ENCODE measurements at regions not wholly inside any gene's neighbourhood (a gene's known extent, or its start where the extent isn't known, plus 50 kb on each side); places are given as distances from the start of the nearest gene placed in this dataset.

- no peaks in the 10 kb centered on the region for H3K9me3 ChIP-seq
- DNase-seq (no peak), ATAC-seq (no peak)
- H3K4me1 ChIP-seq = no peaks in the 10 kb centered on the region
- H3K27me3 ChIP-seq = no peaks in the 10 kb centered on the region
- no peak overlapping the region for H3K4me3 ChIP-seq
- H3K36me3 ChIP-seq (replicated peaks in 1 of 2; ENCODE audit: insufficient read depth in 1 of 2, low read depth in 2 of 2) = no peaks in the 10 kb centered on the region
- intact Hi-C loops (cut with DNase I) = no loop called here
- no peak overlapping the region for H3K27ac ChIP-seq
- TF ChIP-seq CTCF (IDR thresholded peaks at IDR 0.05) (no peak), POLR2A (IDR thresholded peaks at IDR 0.05) (no peak)
Measured at GRCh38 chr9:18007621-18008020, 428.8 kb downstream of the SH3GL2 start.

GRCh38 chr9:18009902-18010301 lies 431.0 kb downstream of the SH3GL2 start:
- intact Hi-C loops (cut with DNase I) = no loop called here
- ATAC-seq (no peak), DNase-seq (no peak)
- no peak overlapping the region for H3K4me3 ChIP-seq
- H3K27ac ChIP-seq = no peak overlapping the region
- H3K36me3 ChIP-seq (replicated peaks in 1 of 2; ENCODE audit: insufficient read depth in 1 of 2, low read depth in 2 of 2) = no peaks in the 10 kb centered on the region
- WGBS, 2 donors = 61 to 69% methylated on average over 3 of the region's 3 CpGs
- TF ChIP-seq CTCF (IDR thresholded peaks at IDR 0.05) (no peak), POLR2A (IDR thresholded peaks at IDR 0.05) (no peak)
- H3K4me1 ChIP-seq = no peaks in the 10 kb centered on the region
- no peaks in the 10 kb centered on the region for H3K9me3 ChIP-seq
- no peaks in the 10 kb centered on the region for H3K27me3 ChIP-seq

GRCh38 chr9:18010492-18010891 lies 431.6 kb downstream of the SH3GL2 start:
- WGBS, 2 donors = 73 to 89% methylated on average over 5 of the region's 5 CpGs

GRCh38 chr9:18012170-18012569 lies 433.3 kb downstream of the SH3GL2 start:
- WGBS, 2 donors = 78% methylated on average over 4 of the region's 4 CpGs
- no peaks in the 10 kb centered on the region for H3K9me3 ChIP-seq
- H3K27me3 ChIP-seq = no peaks in the 10 kb centered on the region
- no peaks in the 10 kb centered on the region for H3K4me1 ChIP-seq
- TF ChIP-seq CTCF (IDR thresholded peaks at IDR 0.05) = no peak
- TF ChIP-seq POLR2A (IDR thresholded peaks at IDR 0.05) = no peak
- H3K36me3 ChIP-seq (replicated peaks in 1 of 2; ENCODE audit: insufficient read depth in 1 of 2, low read depth in 2 of 2) = no peaks in the 10 kb centered on the region
- H3K27ac ChIP-seq = no peak overlapping the region
- DNase-seq = no peak
- no peak for ATAC-seq
- H3K4me3 ChIP-seq = no peak overlapping the region
- intact Hi-C loops (cut with DNase I) = no loop called here

More at GRCh38 chr9:18010492-18010891, 431.6 kb downstream of the SH3GL2 start:
- TF ChIP-seq POLR2A (IDR thresholded peaks at IDR 0.05) (no peak), CTCF (IDR thresholded peaks at IDR 0.05) (no peak)
- Histone ChIP-seq H3K4me1 (no peaks in the 10 kb centered on the region), H3K27me3 (no peaks in the 10 kb centered on the region), H3K36me3 (replicated peaks in 1 of 2; ENCODE audit: insufficient read depth in 1 of 2, low read depth in 2 of 2) (no peaks in the 10 kb centered on the region), H3K27ac (no peak overlapping the region), H3K4me3 (no peak overlapping the region), H3K9me3 (no peaks in the 10 kb centered on the region)
- DNase-seq (no peak), ATAC-seq (no peak)
- intact Hi-C loops (cut with DNase I) = no loop called here

GRCh38 chr9:18014556-18014955 lies 435.7 kb downstream of the SH3GL2 start:
- Histone ChIP-seq H3K4me1 (no peaks in the 10 kb centered on the region), H3K36me3 (replicated peaks in 1 of 2; ENCODE audit: insufficient read depth in 1 of 2, low read depth in 2 of 2) (no peaks in the 10 kb centered on the region), H3K27me3 (no peaks in the 10 kb centered on the region), H3K4me3 (no peak overlapping the region), H3K27ac (no peak overlapping the region), H3K9me3 (no peaks in the 10 kb centered on the region)
- WGBS, 2 donors = 66 to 81% methylated on average over 3 of the region's 3 CpGs
- no peak for TF ChIP-seq CTCF (IDR thresholded peaks at IDR 0.05)
- TF ChIP-seq POLR2A (IDR thresholded peaks at IDR 0.05) = no peak
- intact Hi-C loops (cut with DNase I) = no loop called here
- DNase-seq (no peak), ATAC-seq (no peak)
